HG03521 (cell line): ENCODE measurements at regions not wholly inside any gene's neighbourhood (a gene's known extent, or its start where the extent isn't known, plus 50 kb on each side); places are given as distances from the start of the nearest gene placed in this dataset.
"Not testable (repeated sequence)": the region's sequence is repeated elsewhere in the genome, so short reads cannot be mapped to it uniquely, and the experiment has no call there.

ENCODE experiments used
- ATAC-seq: cut with Tn5 transposase; IDR thresholded peaks from one replicate; pipeline ENCODE4 v1.9.1; 2021; ENCODE audit warnings: mild to moderate bottlenecking, moderate library complexity; ENCODE audit not compliant: unreplicated experiment

GRCh38 chrX:123036401-123036800, 147.7 kb upstream of the GRIA3 start:
- ATAC-seq: no peak

GRCh38 chrX:123049071-123049625, 134.9 kb upstream of the GRIA3 start:
- ATAC-seq: no peak

GRCh38 chrX:123060986-123061385, 123.1 kb upstream of the GRIA3 start:
- no peak for ATAC-seq

- ATAC-seq: no peak
Observed at GRCh38 chrX:123064053-123064452, 120.0 kb upstream of the GRIA3 start.

GRCh38 chrX:123072686-123073385, 111.2 kb upstream of the GRIA3 start:
- no peak for ATAC-seq

- ATAC-seq: no peak
Observed at GRCh38 chrX:123075947-123076561, 108.0 kb upstream of the GRIA3 start.

- no peak for ATAC-seq
Observed at GRCh38 chrX:123077631-123078030, 106.4 kb upstream of the GRIA3 start.

- no peak for ATAC-seq
Observed at GRCh38 chrX:123080065-123080464, 104.0 kb upstream of the GRIA3 start.

GRCh38 chrX:123081776-123082175, 102.3 kb upstream of the GRIA3 start:
- no peak for ATAC-seq

GRCh38 chrX:123083924-123084323, 100.2 kb upstream of the GRIA3 start:
- no peak for ATAC-seq

GRCh38 chrX:123084797-123085196, 99.3 kb upstream of the GRIA3 start:
- no peak for ATAC-seq

- no peak for ATAC-seq
Observed at GRCh38 chrX:123085311-123085940, 98.7 kb upstream of the GRIA3 start.

GRCh38 chrX:123086768-123087167, 97.3 kb upstream of the GRIA3 start:
- no peak for ATAC-seq

- no peak for ATAC-seq
Observed at GRCh38 chrX:123087326-123087725, 96.8 kb upstream of the GRIA3 start.

GRCh38 chrX:123088331-123088730, 95.7 kb upstream of the GRIA3 start:
- ATAC-seq: no peak

GRCh38 chrX:123088930-123089329, 95.1 kb upstream of the GRIA3 start:
- no peak for ATAC-seq

- ATAC-seq: no peak
Observed at GRCh38 chrX:123093792-123094191, 90.3 kb upstream of the GRIA3 start.

- no peak for ATAC-seq
Observed at GRCh38 chrX:123108513-123109427, 75.3 kb upstream of the GRIA3 start.

- no peak for ATAC-seq
Observed at GRCh38 chrX:123121241-123121640, 62.8 kb upstream of the GRIA3 start.

GRCh38 chrX:123129805-123130204, 54.3 kb upstream of the GRIA3 start:
- not testable (repeated sequence) for ATAC-seq
